NT2/D1 (cell line): ENCODE measurements at regions not wholly inside any gene's neighbourhood (a gene's known extent, or its start where the extent isn't known, plus 50 kb on each side); places are given as distances from the start of the nearest gene placed in this dataset.

Source experiments
- YY1 ChIP-seq: IDR thresholded peaks from 2 replicates; pipeline ENCODE4 v1.6.1; 2011; ENCODE audit not compliant: insufficient read length, insufficient read depth
- ZNF274 ChIP-seq: IDR thresholded peaks from 2 replicates; pipeline ENCODE4 v1.6.1; 2011; ENCODE audit warnings: mild to moderate bottlenecking, low read depth, low read length

DNA sequence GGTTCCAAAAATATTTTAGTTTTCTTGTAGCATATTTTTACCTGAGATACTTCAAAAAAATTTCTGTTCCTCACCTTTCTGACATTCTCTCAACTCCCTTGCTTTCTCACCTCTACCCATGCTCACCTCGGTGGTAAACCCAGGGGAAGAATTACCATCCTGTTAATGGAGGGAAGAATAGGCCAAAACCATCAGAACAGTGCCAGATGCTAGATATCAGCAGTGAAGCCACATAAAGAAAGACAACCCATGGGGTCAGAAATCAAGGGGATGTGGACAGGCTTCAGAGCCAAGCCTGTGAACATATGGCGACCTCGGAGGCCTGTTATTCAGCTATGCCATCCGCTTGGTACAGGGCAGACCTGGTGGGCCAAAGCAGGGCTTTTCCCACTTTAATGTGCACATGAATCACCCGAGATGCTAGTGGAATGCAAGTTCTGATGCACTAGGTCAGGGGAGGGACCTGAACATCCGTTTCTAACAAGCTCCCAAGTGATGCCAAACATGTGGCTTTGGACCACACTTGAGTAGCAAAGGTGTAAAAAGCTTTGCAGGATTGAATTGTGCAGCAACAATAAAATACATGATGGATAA, 125.5 kb downstream of the NPY start:
- TF ChIP-seq YY1, result no peak
- no peak for TF ChIP-seq ZNF274
